NCI-H1417 (cell line): ENCODE measurements at regions not wholly inside any gene's neighbourhood (a gene's known extent, or its start where the extent isn't known, plus 50 kb on each side); places are given as distances from the start of the nearest gene placed in this dataset.
"Not testable (repeated sequence)": the region's sequence is repeated elsewhere in the genome, so short reads cannot be mapped to it uniquely, and the experiment has no call there.

Source experiments
- DNase-seq, 3 experiments: peaks; one replicate each; lab custom pipeline; 2025; lab: John Stamatoyannopoulos, UW

DNA sequence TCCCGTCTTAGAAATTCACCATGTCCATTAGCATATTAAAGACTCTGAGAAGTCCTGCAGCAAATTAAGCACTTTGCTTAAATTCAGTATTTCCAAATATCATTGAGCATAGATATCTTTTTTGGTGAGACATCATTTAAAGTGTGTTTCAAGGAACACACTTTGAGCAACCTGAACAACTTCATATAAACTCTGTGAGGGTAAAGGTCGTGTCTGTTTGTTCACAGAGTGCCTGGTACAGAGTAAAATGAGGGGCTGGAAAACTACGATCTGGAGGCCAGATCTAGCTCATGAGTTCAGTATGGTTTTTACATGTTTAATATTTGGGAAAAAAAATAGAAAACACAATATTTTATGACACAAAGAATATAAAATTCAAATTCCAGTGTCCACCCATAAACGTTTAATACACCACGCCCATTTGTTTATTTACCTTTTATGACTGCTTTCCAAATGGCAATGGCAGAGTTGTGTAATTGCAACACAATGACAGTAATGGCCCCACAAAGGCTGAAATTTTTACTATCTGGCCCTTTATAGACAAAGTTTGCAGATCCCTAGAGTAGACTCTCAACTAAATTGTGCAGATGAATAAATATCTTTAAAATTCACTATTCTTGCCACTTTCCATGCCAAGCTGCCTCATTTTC, 67.4 kb downstream of the SNTN start:
- no peak for DNase-seq

DNA sequence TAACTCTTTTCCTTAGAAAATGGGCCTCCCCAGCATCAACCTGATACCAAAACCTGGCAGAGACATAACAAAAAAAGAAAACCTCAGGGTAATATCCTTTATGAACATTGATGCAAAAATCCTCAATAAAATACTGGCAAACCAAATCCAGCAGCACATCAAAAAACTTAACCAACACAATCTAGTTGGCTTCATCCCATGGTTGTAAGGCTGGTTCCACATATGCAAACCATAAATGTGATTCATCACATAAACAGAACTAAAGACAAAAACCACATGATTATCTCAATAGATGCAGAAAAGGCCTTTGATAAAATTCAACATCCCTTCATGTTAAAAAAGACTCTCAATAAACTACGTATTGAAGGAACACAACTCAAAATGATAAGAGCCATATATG, 68.5 kb downstream of the SNTN start:
- DNase-seq: not testable (repeated sequence)

- no peak for DNase-seq
Observed at GRCh38 chr3:63724987-63725386, 72.5 kb downstream of the SNTN start.

GRCh38 chr3:63726656-63727055, 74.2 kb downstream of the SNTN start:
- no peak for DNase-seq

- no peak for DNase-seq
Observed at GRCh38 chr3:63727233-63727632, 74.8 kb downstream of the SNTN start.

DNA sequence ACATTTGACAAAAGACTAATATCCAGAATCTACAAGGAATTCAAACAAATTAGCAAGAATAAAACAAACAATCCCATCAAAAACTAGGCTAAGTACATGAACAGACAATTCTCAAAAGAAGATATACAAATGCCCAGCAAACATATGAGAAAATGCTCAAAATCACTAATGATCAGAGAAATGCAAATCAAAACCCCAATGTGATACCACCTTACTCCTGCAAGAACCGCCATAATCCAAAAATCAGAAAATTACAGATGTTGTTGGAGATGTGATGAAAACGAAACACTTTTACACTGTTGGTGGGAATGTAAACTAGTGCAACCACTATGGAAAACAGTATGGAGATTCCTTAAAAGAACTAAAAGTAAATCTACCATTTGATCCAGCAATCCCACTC, 79.4 kb downstream of the SNTN start:
- no peak for DNase-seq

- not testable (repeated sequence) for DNase-seq
Observed at GRCh38 chr3:63733278-63733677, 80.8 kb downstream of the SNTN start.

DNA sequence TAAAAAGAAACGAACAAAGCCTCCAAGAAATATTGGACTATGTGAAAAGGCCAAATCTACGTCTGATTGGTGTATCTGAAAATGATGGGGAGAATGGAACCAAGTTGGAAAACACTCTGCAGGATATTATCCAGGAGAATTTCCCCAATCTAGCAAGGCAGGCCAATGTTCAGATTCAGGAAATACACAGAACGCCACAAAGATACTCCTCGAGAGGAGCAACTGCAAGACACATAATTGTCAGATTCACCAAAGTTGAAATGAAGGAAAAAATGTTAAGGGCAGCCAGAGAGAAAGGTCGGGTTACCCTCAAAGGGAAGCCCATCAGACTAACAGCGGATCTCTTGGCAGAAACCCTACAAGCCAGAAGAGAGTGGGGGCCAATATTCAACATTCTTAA, 82.2 kb downstream of the SNTN start:
- DNase-seq: not testable (repeated sequence)

DNA sequence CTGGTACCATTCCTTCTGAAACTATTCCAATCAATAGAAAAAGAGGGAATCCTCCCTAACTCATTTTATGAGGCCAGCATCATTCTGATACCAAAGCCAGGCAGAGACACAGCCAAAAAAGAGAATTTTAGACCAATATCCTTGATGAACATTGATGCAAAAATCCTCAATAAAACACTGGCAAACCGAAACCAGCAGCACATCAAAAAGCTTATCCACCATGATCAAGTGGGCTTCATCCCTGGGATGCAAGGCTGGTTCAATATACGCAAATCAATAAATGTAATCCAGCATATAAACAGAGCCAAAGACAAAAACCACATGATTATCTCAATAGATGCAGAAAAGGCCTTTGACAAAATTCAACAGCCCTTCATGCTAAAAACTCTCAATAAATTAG, 82.3 kb upstream of the C3orf49 start:
- not testable (repeated sequence) for DNase-seq

GRCh38 chr3:63738577-63738976, 80.5 kb upstream of the C3orf49 start:
- DNase-seq: not testable (repeated sequence)

- no peak for DNase-seq
Observed at GRCh38 chr3:63739474-63739873, 79.6 kb upstream of the C3orf49 start.

DNA sequence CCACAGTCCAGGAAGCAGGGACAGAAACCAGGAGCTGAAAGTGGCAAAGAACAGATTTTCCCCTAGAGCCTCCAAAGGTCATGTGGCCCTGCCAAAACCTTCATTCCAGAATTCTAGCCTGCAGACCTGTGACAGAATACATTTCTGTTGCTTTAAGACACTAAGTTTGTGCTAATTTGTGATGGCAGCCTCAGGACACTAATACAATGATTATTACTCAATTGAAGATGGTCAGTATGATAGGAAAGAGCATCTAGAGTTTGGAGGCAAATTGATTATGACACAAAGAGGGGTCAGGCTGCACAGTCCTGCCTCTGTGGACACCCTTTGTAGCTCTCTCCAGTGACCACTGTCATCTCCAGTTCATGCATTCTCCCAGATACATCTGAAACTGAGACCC, 79.0 kb upstream of the C3orf49 start:
- DNase-seq: no peak

DNA sequence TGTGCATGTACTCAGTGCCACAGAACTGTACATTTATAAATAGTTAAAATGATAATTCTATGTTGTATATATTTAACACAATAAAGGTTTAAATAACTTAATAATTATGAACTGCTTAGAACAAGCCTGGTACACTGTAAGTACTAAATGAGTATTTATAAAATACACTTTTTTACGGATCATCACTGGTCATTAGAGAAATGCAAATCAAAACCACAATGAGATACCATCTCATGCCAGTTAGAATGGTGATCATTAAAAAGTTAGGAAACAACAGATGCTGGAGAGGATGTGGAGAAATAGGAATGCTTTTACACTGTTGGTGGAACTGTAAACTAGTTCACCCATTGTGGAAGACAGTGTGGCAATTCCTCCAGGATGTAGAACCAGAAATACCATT, 74.4 kb upstream of the C3orf49 start:
- not testable (repeated sequence) for DNase-seq

DNA sequence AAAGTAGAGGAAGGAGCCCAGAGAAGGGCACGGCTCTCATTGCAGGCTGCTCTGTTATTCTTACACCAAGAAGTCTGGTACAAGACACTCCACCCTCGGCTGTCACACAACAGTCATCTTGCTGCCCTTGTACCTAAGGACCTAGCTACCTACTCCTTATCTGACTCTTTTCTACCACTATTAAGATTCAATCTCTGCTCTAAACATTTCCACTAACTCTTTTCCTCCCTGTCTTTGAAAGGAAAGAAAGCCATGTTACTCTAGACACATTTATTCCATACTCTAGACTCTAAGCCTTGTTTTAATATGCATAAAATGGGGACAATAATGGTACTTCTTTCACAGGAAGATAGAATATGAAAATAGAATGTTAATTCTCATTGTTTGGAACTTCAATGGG, 73.3 kb upstream of the C3orf49 start:
- no peak for DNase-seq

DNA sequence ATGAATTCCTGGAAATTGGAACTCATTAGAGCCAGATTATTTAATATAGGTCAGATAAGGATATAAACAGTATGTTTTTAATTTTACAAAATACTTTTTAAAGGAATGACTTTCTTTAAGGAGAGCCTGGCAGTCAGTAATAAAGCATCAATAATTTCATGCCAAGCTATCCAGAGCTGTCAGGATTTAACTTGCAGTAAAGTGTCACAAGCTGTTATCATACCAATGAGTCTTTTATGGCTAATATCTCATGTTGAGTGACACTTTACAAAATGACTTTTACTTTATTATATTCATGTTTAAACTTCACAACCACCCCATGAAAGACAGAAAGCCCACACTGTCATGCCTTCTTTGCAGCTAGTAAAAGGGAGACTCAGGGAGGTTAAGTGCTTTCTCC, 72.9 kb upstream of the C3orf49 start:
- peak in 1 of 3 experiments; percentile 6 for DNase-seq

DNA sequence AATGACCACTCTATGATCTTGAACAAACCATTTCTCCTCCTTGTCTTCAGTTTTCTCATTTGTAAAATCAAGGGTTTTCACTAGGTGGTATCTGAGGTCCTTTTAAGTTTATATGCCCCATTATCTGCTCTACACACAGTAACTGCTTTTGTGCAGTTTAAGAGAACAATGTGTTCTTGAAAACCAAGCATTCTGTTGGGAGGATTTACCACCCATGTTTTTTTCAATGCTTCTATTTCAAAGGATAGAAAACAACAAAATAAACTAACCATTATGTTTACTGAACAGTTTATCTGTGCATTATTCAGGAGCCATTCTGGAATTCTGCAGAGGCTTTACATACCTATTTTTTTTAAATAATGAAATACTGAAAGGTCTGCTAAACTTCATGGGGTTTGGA, 67.6 kb upstream of the C3orf49 start:
- DNase-seq: no peak

- no peak for DNase-seq
Observed at GRCh38 chr3:63753567-63753966, 65.5 kb upstream of the C3orf49 start.

DNA sequence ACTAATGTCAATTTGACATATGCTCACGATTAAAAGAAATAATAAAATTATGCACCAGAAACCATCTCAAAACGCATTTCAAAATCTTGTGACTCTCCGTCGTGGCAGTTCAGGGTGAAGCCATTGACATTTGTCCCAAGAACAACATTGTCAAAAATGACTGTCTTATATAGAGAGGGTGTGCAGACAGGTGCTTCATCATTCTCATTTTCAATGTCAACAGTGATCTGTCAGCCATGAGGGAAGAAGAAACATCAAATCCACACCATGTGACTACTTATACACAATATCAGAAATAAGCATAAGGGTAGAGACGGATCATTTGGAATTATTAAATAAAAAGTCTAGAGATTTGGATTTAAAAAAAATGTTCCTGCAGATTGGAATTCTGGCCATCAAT, 65.1 kb upstream of the C3orf49 start:
- no peak for DNase-seq

DNA sequence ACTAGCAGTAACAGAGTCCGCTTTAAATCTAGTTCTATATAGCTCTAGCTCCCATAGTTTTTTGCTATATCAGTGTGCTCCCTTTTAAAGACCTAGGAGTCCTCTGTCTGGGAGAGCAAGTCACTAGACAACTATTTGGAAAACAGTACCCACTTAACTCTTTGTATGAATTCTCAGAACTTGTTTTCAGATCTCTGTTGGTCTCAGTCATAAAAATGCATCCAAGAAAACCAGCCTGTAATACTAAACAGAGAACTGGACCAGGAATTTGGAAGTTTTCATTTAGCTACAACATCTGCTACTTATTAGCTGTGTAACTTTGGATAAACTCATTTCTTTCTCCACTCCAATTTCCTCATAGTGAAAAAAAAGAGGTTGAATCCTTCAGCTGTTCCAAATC, 56.9 kb upstream of the C3orf49 start:
- no peak for DNase-seq

GRCh38 chr3:63762934-63763550, 56.1 kb upstream of the C3orf49 start:
- DNase-seq: no peak

- DNase-seq: no peak
Observed at GRCh38 chr3:63764511-63764910, 54.6 kb upstream of the C3orf49 start.

DNA sequence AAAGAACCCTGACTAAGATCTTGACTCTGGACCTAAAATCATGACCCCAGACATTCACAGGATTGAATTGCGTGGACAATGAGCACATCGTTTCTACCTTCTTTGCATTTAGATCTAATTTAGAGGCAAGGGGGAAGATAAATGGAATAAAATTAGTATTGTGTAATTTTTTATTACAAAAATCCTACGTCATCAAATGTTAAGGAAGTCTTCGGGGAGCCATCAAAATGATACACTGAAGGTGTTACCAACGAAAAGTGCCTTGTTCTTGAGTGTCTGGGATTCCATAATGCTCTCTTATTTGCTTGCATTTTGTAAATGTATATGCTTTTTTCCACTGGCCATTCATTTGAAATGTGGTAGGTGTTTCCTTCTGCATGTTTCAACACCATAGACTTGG, 52.8 kb upstream of the C3orf49 start:
- no peak for DNase-seq

- DNase-seq: peak in 1 of 3 experiments; percentile 33
Observed at GRCh38 chr3:63768386-63768785, 50.7 kb upstream of the C3orf49 start.

- DNase-seq: peak in 1 of 3 experiments; percentile 33
Observed at GRCh38 chr3:63768888-63769287, 50.2 kb upstream of the C3orf49 start.
